ENCODE measurements at regions not wholly inside any gene's neighbourhood (a gene's known extent, or its start where the extent isn't known, plus 50 kb on each side); places are given as distances from the start of the nearest gene placed in this dataset.
"Not testable (repeated sequence)": the region's sequence is repeated elsewhere in the genome, so short reads cannot be mapped to it uniquely, and the experiment has no call there.

DNA sequence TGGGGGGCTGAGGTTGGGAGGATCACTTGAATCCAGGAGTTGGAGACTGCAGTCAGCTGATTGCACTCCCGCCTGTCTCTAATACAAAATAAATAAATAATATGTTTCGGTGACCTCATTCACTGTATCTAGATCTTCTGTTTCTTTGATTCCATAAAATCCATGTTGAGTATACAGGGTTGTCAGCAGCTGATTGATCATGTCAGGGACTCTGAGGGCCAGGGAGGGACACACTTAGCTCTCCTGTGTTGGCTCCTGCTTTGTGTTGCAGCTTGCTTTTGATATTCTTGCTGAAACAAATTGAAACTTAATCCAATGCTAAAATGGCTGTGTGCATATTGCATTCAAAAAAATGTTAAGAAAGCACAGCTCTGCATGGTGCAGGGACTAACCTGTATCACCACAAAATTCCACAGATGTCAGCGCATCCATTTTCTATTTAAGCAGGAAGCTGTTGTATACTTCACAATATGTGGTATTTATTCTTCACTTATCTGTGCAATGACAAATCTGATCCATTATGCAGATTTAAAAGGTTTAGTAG, 454.5 kb downstream of the CDH11 start:
- no peaks in the 10 kb centered on the region for H3K27me3 ChIP-seq (ENCODE audit: insufficient read depth, low read depth, low read length)
- TF ChIP-seq RAD21 (conservative IDR thresholded peaks at IDR 0.05) (no peak), EZH2 (IDR thresholded peaks at IDR 0.05; ENCODE audit: borderline replicate concordance, insufficient read depth, low read length, poor library complexity, severe bottlenecking) (no peak)
- H3K9me3 ChIP-seq (ENCODE audit: low read length), result no peaks in the 10 kb centered on the region
- H4K20me1 ChIP-seq (ENCODE audit: insufficient read depth), result no peaks in the 10 kb centered on the region
- no peaks in the 10 kb centered on the region for H3K36me3 ChIP-seq (ENCODE audit: insufficient read depth, low read length)
- no peak overlapping the region for H2AFZ ChIP-seq (ENCODE audit: low read depth, low read length)
- no peaks in the 10 kb centered on the region for H3K9me2 ChIP-seq (ENCODE audit: insufficient read depth, low read length)
- H3K27ac ChIP-seq (ENCODE audit: low read length), result no peak overlapping the region
- no peak overlapping the region for H3K9ac ChIP-seq (ENCODE audit: low read length)
- H3F3A ChIP-seq (ENCODE audit: insufficient read depth, low read length, poor library complexity, severe bottlenecking), result no peaks in the 10 kb centered on the region
- H3K4me2 ChIP-seq (ENCODE audit: low read length), result no peak overlapping the region
- no peak overlapping the region for H3K4me3 ChIP-seq (ENCODE audit: low read length)
- H3K79me2 ChIP-seq (replicated peaks; ENCODE audit: insufficient read depth, low read length), result no peaks in the 10 kb centered on the region

- not testable (repeated sequence) for H3K36me3 ChIP-seq (ENCODE audit: insufficient read depth, low read length); H3K27me3 ChIP-seq (ENCODE audit: insufficient read depth, low read depth, low read length); H3K4me3 ChIP-seq (ENCODE audit: low read length)
Measured at GRCh38 chr16:64662312-64662711, 459.6 kb downstream of the CDH11 start.

GRCh38 chr16:64659866-64660265, 462.0 kb downstream of the CDH11 start:
- Histone ChIP-seq H3F3A (ENCODE audit: insufficient read depth, low read length, poor library complexity, severe bottlenecking) (no peaks in the 10 kb centered on the region), H3K27ac (ENCODE audit: low read length) (no peak overlapping the region), H3K27me3 (ENCODE audit: insufficient read depth, low read depth, low read length) (no peaks in the 10 kb centered on the region), H3K4me2 (ENCODE audit: low read length) (no peak overlapping the region), H3K9me2 (ENCODE audit: insufficient read depth, low read length) (no peaks in the 10 kb centered on the region), H3K36me3 (ENCODE audit: insufficient read depth, low read length) (no peaks in the 10 kb centered on the region), H3K4me3 (ENCODE audit: low read length) (no peak overlapping the region), H2AFZ (ENCODE audit: low read depth, low read length) (no peak overlapping the region), H3K79me2 (replicated peaks; ENCODE audit: insufficient read depth, low read length) (no peaks in the 10 kb centered on the region), H3K9ac (ENCODE audit: low read length) (no peak overlapping the region), H4K20me1 (ENCODE audit: insufficient read depth) (no peaks in the 10 kb centered on the region), H3K9me3 (ENCODE audit: low read length) (no peaks in the 10 kb centered on the region)
- TF ChIP-seq RAD21 (conservative IDR thresholded peaks at IDR 0.05) (no peak), MXI1 (conservative IDR thresholded peaks at IDR 0.05; ENCODE audit: poor library complexity, severe bottlenecking) (no peak)

More at GRCh38 chr16:64662312-64662711, 459.6 kb downstream of the CDH11 start:
- H3K4me2 ChIP-seq (ENCODE audit: low read length); H2AFZ ChIP-seq (ENCODE audit: low read depth, low read length); H4K20me1 ChIP-seq (ENCODE audit: insufficient read depth); H3K9ac ChIP-seq (ENCODE audit: low read length); H3F3A ChIP-seq (ENCODE audit: insufficient read depth, low read length, poor library complexity, severe bottlenecking); H3K27ac ChIP-seq (ENCODE audit: low read length); H3K79me2 ChIP-seq (replicated peaks; ENCODE audit: insufficient read depth, low read length); H3K9me2 ChIP-seq (ENCODE audit: insufficient read depth, low read length); H3K9me3 ChIP-seq (ENCODE audit: low read length): not testable (repeated sequence)

GRCh38 chr16:64657316-64658011, 464.4 kb downstream of the CDH11 start:
- Histone ChIP-seq H3K9ac (ENCODE audit: low read length) (no peak overlapping the region), H3F3A (ENCODE audit: insufficient read depth, low read length, poor library complexity, severe bottlenecking) (no peaks in the 10 kb centered on the region), H3K9me3 (ENCODE audit: low read length) (no peaks in the 10 kb centered on the region), H2AFZ (ENCODE audit: low read depth, low read length) (no peak overlapping the region), H4K20me1 (ENCODE audit: insufficient read depth) (no peaks in the 10 kb centered on the region), H3K27ac (ENCODE audit: low read length) (no peak overlapping the region), H3K4me2 (ENCODE audit: low read length) (no peak overlapping the region), H3K36me3 (ENCODE audit: insufficient read depth, low read length) (no peaks in the 10 kb centered on the region), H3K79me2 (replicated peaks; ENCODE audit: insufficient read depth, low read length) (no peaks in the 10 kb centered on the region), H3K4me3 (ENCODE audit: low read length) (no peak overlapping the region), H3K9me2 (ENCODE audit: insufficient read depth, low read length) (no peaks in the 10 kb centered on the region), H3K27me3 (ENCODE audit: insufficient read depth, low read depth, low read length) (no peaks in the 10 kb centered on the region)
- TF ChIP-seq TAF1 (IDR thresholded peaks at IDR 0.05; ENCODE audit: low read depth) (no peak), SMC3 (conservative IDR thresholded peaks at IDR 0.05; ENCODE audit: poor library complexity) (no peak), REST (IDR thresholded peaks at IDR 0.05; ENCODE audit: borderline replicate concordance) (no peak), MXI1 (conservative IDR thresholded peaks at IDR 0.05; ENCODE audit: poor library complexity, severe bottlenecking) (no peak), CTCF (IDR thresholded peaks at IDR 0.05; ENCODE audit: poor library complexity, severe bottlenecking) (no peak), EZH2 (IDR thresholded peaks at IDR 0.05; ENCODE audit: borderline replicate concordance, insufficient read depth, low read length, poor library complexity, severe bottlenecking) (no peak), RAD21 (conservative IDR thresholded peaks at IDR 0.05) (no peak), EP300 (conservative IDR thresholded peaks at IDR 0.05; ENCODE audit: poor library complexity, severe bottlenecking) (no peak), POLR2AphosphoS5 (IDR thresholded peaks at IDR 0.05) (no peak)
